Renal cortical epithelial cell (primary cell): ENCODE measurements at regions not wholly inside any gene's neighbourhood (a gene's known extent, or its start where the extent isn't known, plus 50 kb on each side); places are given as distances from the start of the nearest gene placed in this dataset.

Experiments
- DNase-seq: peaks from one replicate; pipeline ENCODE4 v3.0.0-alpha.2; 2011; ENCODE audit warnings: low read depth

DNA sequence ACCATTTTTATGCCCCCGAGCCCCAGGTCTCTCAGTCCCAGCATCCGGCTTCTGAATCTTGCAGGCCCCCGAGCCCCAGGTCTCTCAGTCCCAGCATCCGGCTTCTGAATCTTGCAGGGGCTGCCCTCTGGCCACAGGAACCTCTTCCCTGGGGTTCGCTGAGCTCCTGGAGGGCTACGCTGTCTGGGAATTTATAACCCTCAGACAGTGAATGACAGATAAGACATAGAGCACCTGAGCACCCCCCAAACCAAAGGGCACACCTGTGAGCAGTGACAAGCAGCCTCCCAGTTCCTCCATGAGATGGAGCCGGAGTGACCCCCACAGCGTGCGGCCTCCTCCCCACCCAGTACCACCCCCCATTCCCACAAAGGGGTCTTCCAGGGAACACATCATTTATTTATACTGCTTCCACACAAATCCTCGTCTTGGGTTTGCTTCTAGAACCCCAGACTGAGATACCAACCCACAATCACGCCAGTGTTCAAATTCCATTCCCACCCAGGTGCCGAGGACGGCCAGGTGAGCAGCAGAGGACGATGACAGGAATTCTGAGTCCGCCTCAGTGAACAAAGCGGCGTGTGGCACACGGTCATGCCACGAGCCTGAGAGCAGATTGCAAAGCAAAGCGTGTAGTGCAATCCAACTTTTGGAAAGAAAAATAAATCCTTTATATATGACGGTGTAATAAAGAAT is 57.7 kb upstream of the FAM20C start:
- no peak for DNase-seq

DNA sequence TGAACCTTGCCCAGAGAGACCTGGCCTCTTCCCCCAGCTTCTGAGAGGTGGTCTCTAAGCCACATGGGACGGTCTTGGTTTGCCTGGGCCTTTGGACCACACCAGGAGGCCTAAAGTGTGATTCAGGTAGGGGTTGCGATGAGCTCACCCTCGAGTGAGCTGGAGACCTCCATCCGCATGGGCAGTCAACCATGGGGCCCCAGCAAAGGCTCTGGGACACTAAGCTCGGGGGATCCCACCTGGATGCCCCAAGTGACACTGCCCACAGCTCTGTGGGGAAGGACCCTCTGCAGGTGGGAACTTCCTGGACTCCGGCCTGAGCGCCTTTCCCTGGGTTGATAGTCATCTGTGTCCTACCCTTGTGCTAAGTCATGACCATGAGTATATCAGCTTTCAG is 57.1 kb upstream of the FAM20C start:
- DNase-seq: no peak

DNA sequence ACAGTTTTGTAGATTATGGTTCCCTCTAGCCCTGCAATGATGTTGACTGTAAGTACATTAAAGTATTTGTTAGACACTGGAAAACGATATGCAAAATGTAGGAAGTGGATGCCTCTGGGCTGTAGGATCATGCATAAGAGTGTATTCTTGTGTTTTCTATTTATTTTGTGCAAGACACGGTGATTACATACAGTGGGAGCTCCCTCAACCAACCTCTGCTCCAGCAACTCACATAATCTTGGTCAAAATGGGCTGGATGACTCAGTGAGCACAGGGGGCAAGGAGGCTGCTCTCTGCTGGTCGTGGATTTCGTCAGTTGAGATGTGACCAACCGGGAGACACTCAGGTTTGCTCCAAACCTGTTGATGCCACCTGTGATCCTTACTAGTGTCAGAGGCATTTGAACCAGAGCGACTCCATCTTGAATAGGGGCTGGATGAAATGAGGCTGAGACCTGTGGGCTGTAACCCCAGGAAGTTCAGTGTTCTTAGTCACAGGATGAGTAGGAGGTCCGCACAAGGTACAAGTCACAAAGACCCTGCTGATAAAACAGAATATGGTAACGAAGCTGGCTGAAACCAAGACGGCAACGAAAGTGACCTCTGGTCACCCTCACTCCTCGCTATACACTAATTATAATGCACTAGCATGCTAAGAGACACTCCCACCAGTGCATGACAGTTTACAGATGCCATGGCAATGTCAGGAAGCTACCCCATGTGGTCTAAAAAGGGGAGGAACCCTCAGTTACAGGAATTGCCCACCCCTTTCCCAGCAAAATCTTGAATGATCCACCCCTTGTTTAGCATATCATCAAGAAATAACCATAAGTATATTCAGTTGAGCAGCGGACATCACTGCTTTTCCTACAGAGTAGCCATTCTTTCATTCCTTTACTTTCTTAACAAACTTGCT is 56.4 kb upstream of the FAM20C start:
- DNase-seq: no peak

DNA sequence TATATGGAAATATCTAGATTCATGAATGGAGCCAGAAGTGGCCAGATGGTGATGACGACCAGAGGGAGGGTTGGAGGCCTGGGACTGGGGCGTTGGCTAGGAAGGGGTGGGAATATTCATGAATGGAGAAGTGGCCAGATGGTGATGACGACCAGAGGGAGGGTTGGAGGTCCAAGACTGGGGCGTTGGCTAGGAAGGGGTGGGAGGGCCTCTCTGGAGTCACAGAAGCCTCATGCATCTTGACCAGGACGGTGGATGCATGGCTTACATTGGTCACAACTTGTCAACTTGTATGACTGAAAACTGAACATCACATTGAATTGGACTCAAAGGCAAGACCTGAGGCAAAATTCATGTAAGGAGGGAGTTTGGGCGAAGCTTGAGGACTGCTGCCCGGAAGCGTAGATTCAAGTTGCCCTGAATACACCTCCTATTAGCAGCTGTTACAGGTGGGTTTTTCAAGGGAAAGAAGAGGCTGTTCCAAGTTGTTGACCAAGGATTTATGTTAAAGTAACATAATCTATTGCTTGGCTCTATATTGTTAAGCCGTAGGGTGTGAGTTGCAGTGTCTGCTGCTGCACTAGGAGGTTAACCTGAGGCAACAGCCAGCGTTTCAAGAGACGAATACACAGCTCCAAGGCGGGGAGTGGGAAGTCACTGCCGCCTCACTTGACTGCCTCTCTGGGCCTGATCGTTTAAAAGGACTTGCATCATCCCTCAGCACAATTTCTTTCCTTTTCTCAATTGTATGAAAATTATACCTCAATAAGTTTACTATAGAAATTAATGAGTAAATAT is 55.1 kb upstream of the FAM20C start:
- DNase-seq: no peak

DNA sequence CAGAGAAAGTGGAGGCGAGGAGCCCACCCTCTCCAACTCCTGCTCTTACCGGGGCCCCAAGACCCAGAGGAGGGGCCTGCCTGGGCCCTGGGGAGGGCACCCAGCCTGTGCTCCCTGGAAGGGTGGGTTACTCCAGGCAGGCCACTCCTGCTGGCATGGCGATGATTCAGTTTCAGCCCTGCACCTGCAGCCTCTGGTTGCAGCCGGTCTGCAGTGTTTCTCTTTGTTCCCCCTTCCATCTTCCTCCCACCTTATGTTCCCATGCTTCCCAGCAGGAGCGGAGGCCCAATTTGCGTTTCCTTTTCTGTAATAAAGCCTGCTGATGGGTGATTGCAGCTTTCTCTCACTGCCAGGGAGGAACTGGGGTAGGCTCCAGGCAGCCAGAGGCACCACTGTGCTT is 53.2 kb upstream of the FAM20C start:
- DNase-seq: no peak

DNA sequence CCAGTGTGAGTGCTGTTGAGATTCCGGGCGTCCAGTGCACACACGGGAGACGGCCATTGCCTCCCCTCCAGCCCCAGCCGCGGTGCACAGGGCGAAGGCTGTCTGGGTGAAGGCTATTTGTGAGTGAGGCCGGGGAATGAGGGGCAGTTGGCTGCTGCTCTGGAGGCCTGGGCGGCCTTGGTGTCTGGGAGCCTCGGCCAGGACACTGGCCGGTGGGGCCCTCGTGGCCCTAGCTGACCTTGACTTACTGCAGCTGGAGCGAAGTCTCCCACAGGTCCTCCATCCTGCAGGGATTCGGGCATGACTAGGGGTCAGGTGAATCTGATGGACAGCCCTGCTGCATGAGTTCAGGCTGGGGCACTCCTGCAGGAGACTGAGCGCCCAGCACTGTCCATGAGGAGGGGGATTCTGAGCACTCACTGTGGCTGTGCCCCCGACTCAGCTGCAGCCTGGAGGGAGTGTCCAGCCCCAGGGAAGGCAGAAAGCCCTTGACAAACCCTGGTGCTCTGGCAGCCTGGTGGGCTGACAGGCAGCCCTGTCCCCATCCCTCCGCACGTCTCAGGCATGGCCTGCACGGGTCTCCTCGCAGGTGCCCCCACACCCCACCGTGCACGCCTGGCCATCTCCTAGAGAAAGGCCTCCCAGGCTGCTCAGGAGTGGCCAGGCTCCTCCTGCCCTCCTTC is 52.7 kb upstream of the FAM20C start:
- no peak for DNase-seq

DNA sequence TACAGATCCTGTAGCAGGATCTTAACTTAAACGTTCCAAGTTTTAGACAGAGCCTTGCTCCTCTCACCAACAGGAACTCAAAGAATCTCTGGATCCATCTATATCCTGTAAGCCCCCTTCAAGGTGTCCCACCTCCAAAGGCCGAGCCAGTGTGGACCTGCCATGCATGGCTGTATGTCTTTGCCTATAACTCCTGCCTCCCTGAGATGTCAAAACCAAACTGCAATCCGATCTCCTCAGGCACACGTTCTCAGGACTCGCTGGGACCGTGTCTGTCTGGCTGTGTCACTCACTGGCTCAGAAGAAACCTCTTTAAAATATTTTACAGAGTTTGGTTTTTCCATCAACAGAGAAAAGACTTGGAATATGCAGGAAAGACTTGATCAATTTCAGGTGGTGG is 51.4 kb upstream of the FAM20C start:
- DNase-seq: no peak

DNA sequence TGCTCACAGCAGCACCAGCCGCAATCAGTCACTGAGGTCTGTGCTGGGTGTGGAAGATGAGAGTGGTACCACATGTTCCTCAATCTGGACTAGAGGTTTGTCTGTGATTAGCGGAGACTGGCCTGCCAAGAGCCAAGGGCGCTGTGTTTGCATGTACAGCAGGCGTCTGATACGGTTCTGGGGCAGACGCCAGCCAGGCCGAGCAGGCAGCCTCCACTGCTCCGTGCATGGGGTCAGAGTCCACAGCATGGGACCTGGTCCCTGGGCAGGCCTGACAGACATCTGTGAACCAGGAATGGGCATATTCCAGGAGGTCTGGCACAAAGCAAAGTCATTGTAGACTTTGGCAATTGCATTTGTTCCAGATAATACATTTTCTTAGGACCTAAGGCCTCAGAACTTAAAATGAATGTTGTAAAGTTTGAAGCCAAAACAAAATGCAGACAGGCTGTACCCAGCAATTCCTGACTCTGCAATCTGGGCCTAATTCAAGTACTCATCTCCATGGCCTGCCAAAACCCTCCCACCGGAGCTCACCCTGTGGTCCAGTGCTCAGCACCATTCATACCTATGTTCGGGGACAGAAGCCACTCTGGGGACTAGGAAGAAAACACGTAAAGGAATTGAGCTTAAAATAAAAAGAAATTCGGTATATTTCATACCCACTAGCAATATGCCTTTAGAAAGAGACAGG is 50.0 kb upstream of the FAM20C start:
- DNase-seq: no peak
